GM12878 (cell line): ENCODE measurements at regions not wholly inside any gene's neighbourhood (a gene's known extent, or its start where the extent isn't known, plus 50 kb on each side); places are given as distances from the start of the nearest gene placed in this dataset.

Source experiments
- BRCA1 ChIP-seq: IDR thresholded peaks from 2 replicates; pipeline ENCODE4 v1.6.1; 2011; ENCODE audit warnings: low read depth, low read length, improper control_type of control experiment
- CREB1 ChIP-seq: IDR thresholded peaks from 2 replicates; pipeline ENCODE4 v1.6.1; 2012; ENCODE audit warnings: low read depth, mild to moderate bottlenecking, inconsistent platforms
- EZH2 ChIP-seq: IDR thresholded peaks from 2 replicates; pipeline ENCODE4 v1.6.1; 2012; ENCODE audit warnings: low read depth, mild to moderate bottlenecking, control low read depth, inconsistent platforms, low read length, borderline replicate concordance; ENCODE audit not compliant: control insufficient read depth
- JUND ChIP-seq: IDR thresholded peaks from 2 replicates; pipeline ENCODE4 v1.6.1; 2012; ENCODE audit warnings: low read depth, mild to moderate bottlenecking, low read length, improper control_type of control experiment, moderate library complexity
- MEF2A ChIP-seq: IDR thresholded peaks from 2 replicates; pipeline ENCODE4 v1.6.1; 2011; ENCODE audit warnings: low read depth, mild to moderate bottlenecking, low read length, moderate library complexity; ENCODE audit not compliant: insufficient read depth
- POLR2A ChIP-seq: IDR thresholded peaks from 2 replicates; pipeline ENCODE4 v1.6.1; 2011; ENCODE audit warnings: low read depth, mild to moderate bottlenecking, low read length
- POLR2AphosphoS2 ChIP-seq: IDR thresholded peaks from 2 replicates; pipeline ENCODE4 v1.6.1; 2011; ENCODE audit warnings: low read depth, mild to moderate bottlenecking, low read length, improper control_type of control experiment, moderate library complexity
- POLR2AphosphoS5 ChIP-seq: IDR thresholded peaks from 2 replicates; pipeline ENCODE4 v1.6.1; 2011; ENCODE audit warnings: mild to moderate bottlenecking, low read length, inconsistent platforms
- SPI1 ChIP-seq: IDR thresholded peaks from 2 replicates; pipeline ENCODE4 v1.6.1; 2011; ENCODE audit warnings: low read depth, mild to moderate bottlenecking, low read length, moderate library complexity, borderline replicate concordance; ENCODE audit not compliant: insufficient read depth
- SREBF2 ChIP-seq: IDR thresholded peaks from 2 replicates; pipeline ENCODE4 v1.6.1; 2012; ENCODE audit warnings: mild to moderate bottlenecking, low read length
- SRF ChIP-seq, 2 experiments: IDR thresholded peaks; 2 replicates each; pipeline ENCODE4 v1.6.1; 2011; ENCODE audit warnings: low read depth in 2 of 2, low read length in 2 of 2, mild to moderate bottlenecking in 1 of 2, moderate library complexity in 1 of 2
- TF ChIP-seq, protein P1 (sequence below), 3 experiments: IDR thresholded peaks in 2 of 3; conservative IDR thresholded peaks in 1 of 3; 2 replicates each; pipeline ENCODE4 v1.5.1; 2011; ENCODE audit warnings: low read depth in 3 of 3, low read length in 3 of 3, mild to moderate bottlenecking in 3 of 3, control low read depth in 2 of 3, moderate library complexity in 2 of 3, inconsistent platforms in 1 of 3, mixed read lengths in 1 of 3; ENCODE audit not compliant: control insufficient read depth in 2 of 3, insufficient read depth in 1 of 3; ENCODE audit errors: extremely low read depth in 1 of 3
- TF ChIP-seq, protein P2 (sequence below): fragments of 450-650 bp; IDR thresholded peaks from 2 replicates; pipeline ENCODE4 v1.6.1; 2017; ENCODE audit warnings: mild to moderate bottlenecking, low read depth, inconsistent platforms; ENCODE audit not compliant: poor library complexity, severe bottlenecking

DNA sequence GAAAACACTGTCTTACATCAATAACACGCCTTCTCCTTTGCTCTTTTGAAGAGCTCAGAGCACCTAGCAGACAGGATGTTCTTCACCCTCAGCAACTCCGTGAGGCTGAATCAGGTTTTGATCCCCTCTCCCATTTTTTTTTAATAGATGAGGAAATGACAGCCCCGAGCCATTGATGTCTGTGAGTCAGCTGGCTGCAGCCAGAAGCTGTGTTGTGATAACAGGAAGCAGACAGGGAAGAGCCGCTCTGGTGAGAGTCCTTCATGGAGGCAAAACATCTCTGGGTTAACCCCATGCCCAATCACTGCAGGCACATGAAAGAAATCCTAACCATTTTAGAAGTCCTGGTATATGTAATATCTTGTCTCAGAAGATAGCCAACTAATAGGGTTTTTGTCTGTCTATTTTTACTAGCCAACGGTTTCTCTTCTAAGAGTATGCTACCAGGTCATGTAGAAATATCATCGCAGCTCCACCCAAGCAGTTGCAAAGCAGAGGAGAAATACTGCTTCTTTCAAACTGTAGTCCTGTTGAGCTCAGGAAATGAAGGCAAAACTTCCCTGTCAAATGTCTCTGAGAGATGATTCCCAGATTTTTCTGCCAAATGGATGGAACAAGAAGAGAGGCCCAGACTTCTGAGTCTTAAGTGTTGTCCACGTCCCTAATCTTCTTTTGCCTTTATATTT, 568.9 kb downstream of the CCDC171 start:
- TF ChIP-seq, protein P1, sequence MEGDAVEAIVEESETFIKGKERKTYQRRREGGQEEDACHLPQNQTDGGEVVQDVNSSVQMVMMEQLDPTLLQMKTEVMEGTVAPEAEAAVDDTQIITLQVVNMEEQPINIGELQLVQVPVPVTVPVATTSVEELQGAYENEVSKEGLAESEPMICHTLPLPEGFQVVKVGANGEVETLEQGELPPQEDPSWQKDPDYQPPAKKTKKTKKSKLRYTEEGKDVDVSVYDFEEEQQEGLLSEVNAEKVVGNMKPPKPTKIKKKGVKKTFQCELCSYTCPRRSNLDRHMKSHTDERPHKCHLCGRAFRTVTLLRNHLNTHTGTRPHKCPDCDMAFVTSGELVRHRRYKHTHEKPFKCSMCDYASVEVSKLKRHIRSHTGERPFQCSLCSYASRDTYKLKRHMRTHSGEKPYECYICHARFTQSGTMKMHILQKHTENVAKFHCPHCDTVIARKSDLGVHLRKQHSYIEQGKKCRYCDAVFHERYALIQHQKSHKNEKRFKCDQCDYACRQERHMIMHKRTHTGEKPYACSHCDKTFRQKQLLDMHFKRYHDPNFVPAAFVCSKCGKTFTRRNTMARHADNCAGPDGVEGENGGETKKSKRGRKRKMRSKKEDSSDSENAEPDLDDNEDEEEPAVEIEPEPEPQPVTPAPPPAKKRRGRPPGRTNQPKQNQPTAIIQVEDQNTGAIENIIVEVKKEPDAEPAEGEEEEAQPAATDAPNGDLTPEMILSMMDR (IDR thresholded peaks at IDR 0.05 in 2 of 3, conservative IDR thresholded peaks at IDR 0.05 in 1 of 3; ENCODE audit: control insufficient read depth in 2 of 3, extremely low read depth in 1 of 3, insufficient read depth in 1 of 3, low read depth in 3 of 3, low read length in 3 of 3): no peak
- TF ChIP-seq SRF (IDR thresholded peaks at IDR 0.05; ENCODE audit: low read depth in 2 of 2, low read length in 2 of 2) (no peak), POLR2AphosphoS2 (no peak), POLR2A (no peak), SPI1 (no peak), CREB1 (no peak), EZH2 (no peak), BRCA1 (no peak), SREBF2 (no peak), MEF2A (no peak), POLR2AphosphoS5 (no peak), JUND (no peak)
- TF ChIP-seq, protein P2, sequence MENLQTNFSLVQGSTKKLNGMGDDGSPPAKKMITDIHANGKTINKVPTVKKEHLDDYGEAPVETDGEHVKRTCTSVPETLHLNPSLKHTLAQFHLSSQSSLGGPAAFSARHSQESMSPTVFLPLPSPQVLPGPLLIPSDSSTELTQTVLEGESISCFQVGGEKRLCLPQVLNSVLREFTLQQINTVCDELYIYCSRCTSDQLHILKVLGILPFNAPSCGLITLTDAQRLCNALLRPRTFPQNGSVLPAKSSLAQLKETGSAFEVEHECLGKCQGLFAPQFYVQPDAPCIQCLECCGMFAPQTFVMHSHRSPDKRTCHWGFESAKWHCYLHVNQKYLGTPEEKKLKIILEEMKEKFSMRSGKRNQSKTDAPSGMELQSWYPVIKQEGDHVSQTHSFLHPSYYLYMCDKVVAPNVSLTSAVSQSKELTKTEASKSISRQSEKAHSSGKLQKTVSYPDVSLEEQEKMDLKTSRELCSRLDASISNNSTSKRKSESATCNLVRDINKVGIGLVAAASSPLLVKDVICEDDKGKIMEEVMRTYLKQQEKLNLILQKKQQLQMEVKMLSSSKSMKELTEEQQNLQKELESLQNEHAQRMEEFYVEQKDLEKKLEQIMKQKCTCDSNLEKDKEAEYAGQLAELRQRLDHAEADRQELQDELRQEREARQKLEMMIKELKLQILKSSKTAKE: no peak
